ENCODE measurements at regions not wholly inside any gene's neighbourhood (a gene's known extent, or its start where the extent isn't known, plus 50 kb on each side); places are given as distances from the start of the nearest gene placed in this dataset.
"Not testable (repeated sequence)": the region's sequence is repeated elsewhere in the genome, so short reads cannot be mapped to it uniquely, and the experiment has no call there.

- no peak overlapping the region for H3K4me3 ChIP-seq (ENCODE audit: low read length)
- no peaks in the 10 kb centered on the region for H3K4me1 ChIP-seq (ENCODE audit: control insufficient read depth, insufficient read depth, low read length)
- no peaks in the 10 kb centered on the region for H3K9me3 ChIP-seq (ENCODE audit: control insufficient read depth, insufficient read depth, low read length)
- DNase-seq (ENCODE audit: low read depth, low spot score) = no peak
- no CpG with 5 or more reads among the region's 1 CpG for WGBS (ENCODE audit: insufficient coverage, insufficient read length)
- no peaks in the 10 kb centered on the region for H3K36me3 ChIP-seq (ENCODE audit: control insufficient read depth, insufficient read depth, low read length)
- H3K27me3 ChIP-seq (ENCODE audit: control insufficient read depth, insufficient read depth, low read length) = no peaks in the 10 kb centered on the region
- H3K27ac ChIP-seq (ENCODE audit: low read length) = no peak overlapping the region
Observed at GRCh38 chr6:141976994-141977393, 155.7 kb upstream of the GJE1 start.

GRCh38 chr6:141969768-141970415 is 162.8 kb upstream of the GJE1 start:
- not testable (repeated sequence) for H3K9me3 ChIP-seq (ENCODE audit: control insufficient read depth, insufficient read depth, low read length); H3K36me3 ChIP-seq (ENCODE audit: control insufficient read depth, insufficient read depth, low read length); H3K4me1 ChIP-seq (ENCODE audit: control insufficient read depth, insufficient read depth, low read length); H3K27me3 ChIP-seq (ENCODE audit: control insufficient read depth, insufficient read depth, low read length); H3K27ac ChIP-seq (ENCODE audit: low read length); H3K4me3 ChIP-seq (ENCODE audit: low read length); DNase-seq (ENCODE audit: low read depth, low spot score)
- WGBS (ENCODE audit: insufficient coverage, insufficient read length) = no CpG with 5 or more reads among the region's 19 CpGs

- H3K27ac ChIP-seq (ENCODE audit: low read length) = no peak overlapping the region
- no peak for DNase-seq (ENCODE audit: low read depth, low spot score)
- H3K36me3 ChIP-seq (ENCODE audit: control insufficient read depth, insufficient read depth, low read length) = no peaks in the 10 kb centered on the region
- H3K4me1 ChIP-seq (ENCODE audit: control insufficient read depth, insufficient read depth, low read length) = no peaks in the 10 kb centered on the region
- H3K27me3 ChIP-seq (ENCODE audit: control insufficient read depth, insufficient read depth, low read length) = no peaks in the 10 kb centered on the region
- no CpG with 5 or more reads among the region's 7 CpGs for WGBS (ENCODE audit: insufficient coverage, insufficient read length)
- H3K9me3 ChIP-seq (ENCODE audit: control insufficient read depth, insufficient read depth, low read length) = no peaks in the 10 kb centered on the region
- no peak overlapping the region for H3K4me3 ChIP-seq (ENCODE audit: low read length)
Observed at GRCh38 chr6:141969201-141969600, 163.5 kb upstream of the GJE1 start.

GRCh38 chr6:141968632-141969031 is 164.1 kb upstream of the GJE1 start:
- H3K9me3 ChIP-seq (ENCODE audit: control insufficient read depth, insufficient read depth, low read length) = no peaks in the 10 kb centered on the region
- H3K4me3 ChIP-seq (ENCODE audit: low read length) = no peak overlapping the region
- no peak for DNase-seq (ENCODE audit: low read depth, low spot score)
- no peaks in the 10 kb centered on the region for H3K27me3 ChIP-seq (ENCODE audit: control insufficient read depth, insufficient read depth, low read length)
- no CpG with 5 or more reads among the region's 3 CpGs for WGBS (ENCODE audit: insufficient coverage, insufficient read length)
- no peaks in the 10 kb centered on the region for H3K36me3 ChIP-seq (ENCODE audit: control insufficient read depth, insufficient read depth, low read length)
- no peak overlapping the region for H3K27ac ChIP-seq (ENCODE audit: low read length)
- no peaks in the 10 kb centered on the region for H3K4me1 ChIP-seq (ENCODE audit: control insufficient read depth, insufficient read depth, low read length)

- no peak overlapping the region for H3K27ac ChIP-seq (ENCODE audit: low read length)
- no peaks in the 10 kb centered on the region for H3K36me3 ChIP-seq (ENCODE audit: control insufficient read depth, insufficient read depth, low read length)
Observed at GRCh38 chr6:141965016-141965545, 167.6 kb upstream of the GJE1 start.

GRCh38 chr6:141963543-141964295 is 169.0 kb upstream of the GJE1 start:
- H3K4me3 ChIP-seq (ENCODE audit: low read length) = no peak overlapping the region
- no peaks in the 10 kb centered on the region for H3K36me3 ChIP-seq (ENCODE audit: control insufficient read depth, insufficient read depth, low read length)
- no peaks in the 10 kb centered on the region for H3K27me3 ChIP-seq (ENCODE audit: control insufficient read depth, insufficient read depth, low read length)
- H3K27ac ChIP-seq (ENCODE audit: low read length) = no peak overlapping the region
- H3K9me3 ChIP-seq (ENCODE audit: control insufficient read depth, insufficient read depth, low read length) = no peaks in the 10 kb centered on the region
- H3K4me1 ChIP-seq (ENCODE audit: control insufficient read depth, insufficient read depth, low read length) = no peaks in the 10 kb centered on the region
- no peak for DNase-seq (ENCODE audit: low read depth, low spot score)
- WGBS (ENCODE audit: insufficient coverage, insufficient read length) = no CpG with 5 or more reads among the region's 3 CpGs

More at GRCh38 chr6:141965016-141965545, 167.6 kb upstream of the GJE1 start:
- Histone ChIP-seq H3K27me3 (ENCODE audit: control insufficient read depth, insufficient read depth, low read length) (no peaks in the 10 kb centered on the region), H3K4me3 (ENCODE audit: low read length) (no peak overlapping the region), H3K9me3 (ENCODE audit: control insufficient read depth, insufficient read depth, low read length) (no peaks in the 10 kb centered on the region), H3K4me1 (ENCODE audit: control insufficient read depth, insufficient read depth, low read length) (no peaks in the 10 kb centered on the region)
- DNase-seq (ENCODE audit: low read depth, low spot score) = no peak
- no CpG with 5 or more reads among the region's 2 CpGs for WGBS (ENCODE audit: insufficient coverage, insufficient read length)

GRCh38 chr6:141957271-141957670 is 175.5 kb upstream of the GJE1 start:
- Histone ChIP-seq H3K4me1 (ENCODE audit: control insufficient read depth, insufficient read depth, low read length) (no peaks in the 10 kb centered on the region), H3K9me3 (ENCODE audit: control insufficient read depth, insufficient read depth, low read length) (no peaks in the 10 kb centered on the region; the same call in 1 of the 2 replicates), H3K27me3 (ENCODE audit: control insufficient read depth, insufficient read depth, low read length) (no peaks in the 10 kb centered on the region), H3K27ac (ENCODE audit: low read length) (no peak overlapping the region), H3K36me3 (ENCODE audit: control insufficient read depth, insufficient read depth, low read length) (no peaks in the 10 kb centered on the region), H3K4me3 (ENCODE audit: low read length) (no peak overlapping the region)
- no peak for DNase-seq (ENCODE audit: low read depth, low spot score)
- WGBS (ENCODE audit: insufficient coverage, insufficient read length) = no CpG with 5 or more reads among the region's 4 CpGs

- no peak overlapping the region for H3K27ac ChIP-seq (ENCODE audit: low read length)
- no peak for DNase-seq (ENCODE audit: low read depth, low spot score)
- no peaks in the 10 kb centered on the region for H3K36me3 ChIP-seq (ENCODE audit: control insufficient read depth, insufficient read depth, low read length)
- no peak overlapping the region for H3K4me3 ChIP-seq (ENCODE audit: low read length)
- WGBS (ENCODE audit: insufficient coverage, insufficient read length) = no CpG with 5 or more reads among the region's 1 CpG
- no peaks in the 10 kb centered on the region for H3K27me3 ChIP-seq (ENCODE audit: control insufficient read depth, insufficient read depth, low read length)
- no peaks in the 10 kb centered on the region; the same call in 1 of the 2 replicates for H3K9me3 ChIP-seq (ENCODE audit: control insufficient read depth, insufficient read depth, low read length)
- no peaks in the 10 kb centered on the region for H3K4me1 ChIP-seq (ENCODE audit: control insufficient read depth, insufficient read depth, low read length)
Observed at GRCh38 chr6:141956868-141957267, 175.9 kb upstream of the GJE1 start.

GRCh38 chr6:141956046-141956761 is 176.5 kb upstream of the GJE1 start:
- H3K27me3 ChIP-seq (ENCODE audit: control insufficient read depth, insufficient read depth, low read length) = no peaks in the 10 kb centered on the region
- DNase-seq (ENCODE audit: low read depth, low spot score) = no peak
- no peaks in the 10 kb centered on the region for H3K4me1 ChIP-seq (ENCODE audit: control insufficient read depth, insufficient read depth, low read length)
- no peaks in the 10 kb centered on the region; the same call in 1 of the 2 replicates for H3K9me3 ChIP-seq (ENCODE audit: control insufficient read depth, insufficient read depth, low read length)
- H3K4me3 ChIP-seq (ENCODE audit: low read length) = no peak overlapping the region
- H3K27ac ChIP-seq (ENCODE audit: low read length) = no peak overlapping the region
- H3K36me3 ChIP-seq (ENCODE audit: control insufficient read depth, insufficient read depth, low read length) = no peaks in the 10 kb centered on the region
- no CpG with 5 or more reads among the region's 3 CpGs for WGBS (ENCODE audit: insufficient coverage, insufficient read length)

GRCh38 chr6:141953072-141953471 is 179.7 kb upstream of the GJE1 start:
- no peaks in the 10 kb centered on the region for H3K36me3 ChIP-seq (ENCODE audit: control insufficient read depth, insufficient read depth, low read length)
- H3K4me1 ChIP-seq (ENCODE audit: control insufficient read depth, insufficient read depth, low read length) = no peaks in the 10 kb centered on the region
- H3K27me3 ChIP-seq (ENCODE audit: control insufficient read depth, insufficient read depth, low read length) = no peaks in the 10 kb centered on the region
- H3K9me3 ChIP-seq (ENCODE audit: control insufficient read depth, insufficient read depth, low read length) = no peaks in the 10 kb centered on the region; the same call in 1 of the 2 replicates
- H3K27ac ChIP-seq (ENCODE audit: low read length) = no peak overlapping the region
- no peak overlapping the region for H3K4me3 ChIP-seq (ENCODE audit: low read length)
- no peak for DNase-seq (ENCODE audit: low read depth, low spot score)

Data from iPS DF 6.9 (cell line).